ENCODE measurements at regions not wholly inside any gene's neighbourhood (a gene's known extent, or its start where the extent isn't known, plus 50 kb on each side); places are given as distances from the start of the nearest gene placed in this dataset.

GRCh38 chr4:58749206-58749605 is 1639.0 kb upstream of the IGFBP7 start:
- ATAC-seq (peak; percentile 60 to 82 (median 74)), FAIRE-seq (no peak)

GRCh38 chr4:58740897-58741296 is 1630.7 kb upstream of the IGFBP7 start:
- TF ChIP-seq, protein P1, sequence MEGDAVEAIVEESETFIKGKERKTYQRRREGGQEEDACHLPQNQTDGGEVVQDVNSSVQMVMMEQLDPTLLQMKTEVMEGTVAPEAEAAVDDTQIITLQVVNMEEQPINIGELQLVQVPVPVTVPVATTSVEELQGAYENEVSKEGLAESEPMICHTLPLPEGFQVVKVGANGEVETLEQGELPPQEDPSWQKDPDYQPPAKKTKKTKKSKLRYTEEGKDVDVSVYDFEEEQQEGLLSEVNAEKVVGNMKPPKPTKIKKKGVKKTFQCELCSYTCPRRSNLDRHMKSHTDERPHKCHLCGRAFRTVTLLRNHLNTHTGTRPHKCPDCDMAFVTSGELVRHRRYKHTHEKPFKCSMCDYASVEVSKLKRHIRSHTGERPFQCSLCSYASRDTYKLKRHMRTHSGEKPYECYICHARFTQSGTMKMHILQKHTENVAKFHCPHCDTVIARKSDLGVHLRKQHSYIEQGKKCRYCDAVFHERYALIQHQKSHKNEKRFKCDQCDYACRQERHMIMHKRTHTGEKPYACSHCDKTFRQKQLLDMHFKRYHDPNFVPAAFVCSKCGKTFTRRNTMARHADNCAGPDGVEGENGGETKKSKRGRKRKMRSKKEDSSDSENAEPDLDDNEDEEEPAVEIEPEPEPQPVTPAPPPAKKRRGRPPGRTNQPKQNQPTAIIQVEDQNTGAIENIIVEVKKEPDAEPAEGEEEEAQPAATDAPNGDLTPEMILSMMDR (IDR thresholded peaks at IDR 0.05): no peak
- intact Hi-C loops (cut with DNase I): no loop called here
- no peaks in the 10 kb centered on the region for H3K4me1 ChIP-seq
- no peak for DNase-seq
- no peaks in the 10 kb centered on the region for H3K9me3 ChIP-seq
- H3K36me3 ChIP-seq: no peaks in the 10 kb centered on the region
- H3K27me3 ChIP-seq: no peaks in the 10 kb centered on the region
- no peak overlapping the region for H3K4me3 ChIP-seq
- no peak for ATAC-seq
- no peak overlapping the region for H3K27ac ChIP-seq
- peak; percentile 82 for FAIRE-seq

More at GRCh38 chr4:58749206-58749605, 1639.0 kb upstream of the IGFBP7 start:
- no peaks in the 10 kb centered on the region for H3K27me3 ChIP-seq
- TF ChIP-seq, protein P1 (IDR thresholded peaks at IDR 0.05): no peak
- H3K9me3 ChIP-seq: no peaks in the 10 kb centered on the region
- no peak overlapping the region for H3K4me3 ChIP-seq
- no peak overlapping the region for H3K27ac ChIP-seq
- H3K4me1 ChIP-seq: no peaks in the 10 kb centered on the region
- no peaks in the 10 kb centered on the region for H3K36me3 ChIP-seq
- intact Hi-C loops (cut with DNase I): no loop called here
- DNase-seq: peak in 3 of 6 donors; percentile 3 to 26 (median 16)
- 18 to 21% methylated on average over 8 of the region's 8 CpGs for WGBS, 2 donors

GRCh38 chr4:58739275-58739674 is 1629.1 kb upstream of the IGFBP7 start:
- Histone ChIP-seq H3K9me3 (no peaks in the 10 kb centered on the region), H3K4me3 (no peak overlapping the region), H3K27ac (no peak overlapping the region), H3K27me3 (no peaks in the 10 kb centered on the region), H3K4me1 (no peaks in the 10 kb centered on the region), H3K36me3 (no peaks in the 10 kb centered on the region)
- WGBS, 2 donors: 93 to 95% methylated on average over 1 of the region's 1 CpG
- intact Hi-C loops (cut with DNase I): no loop called here
- FAIRE-seq (no peak), DNase-seq (no peak), ATAC-seq (no peak)
- TF ChIP-seq, protein P1 (IDR thresholded peaks at IDR 0.05): no peak

GRCh38 chr4:58738375-58738774 is 1628.2 kb upstream of the IGFBP7 start:
- Histone ChIP-seq H3K27me3 (no peaks in the 10 kb centered on the region), H3K4me1 (no peaks in the 10 kb centered on the region), H3K27ac (no peak overlapping the region), H3K36me3 (no peaks in the 10 kb centered on the region), H3K9me3 (no peaks in the 10 kb centered on the region), H3K4me3 (no peak overlapping the region)
- no peak for FAIRE-seq
- DNase-seq: no peak
- TF ChIP-seq, protein P1 (IDR thresholded peaks at IDR 0.05): no peak
- intact Hi-C loops (cut with DNase I): no loop called here
- no peak for ATAC-seq

GRCh38 chr4:58734030-58734674 is 1624.0 kb upstream of the IGFBP7 start:
- WGBS, 2 donors: 86 to 92% methylated on average over 1 of the region's 1 CpG
- H3K4me1 ChIP-seq: no peaks in the 10 kb centered on the region
- TF ChIP-seq, protein P1 (IDR thresholded peaks at IDR 0.05): no peak
- H3K27ac ChIP-seq: no peak overlapping the region
- no peak overlapping the region for H3K4me3 ChIP-seq
- no peaks in the 10 kb centered on the region for H3K9me3 ChIP-seq
- intact Hi-C loops (cut with DNase I): no loop called here
- no peaks in the 10 kb centered on the region for H3K36me3 ChIP-seq
- DNase-seq: no peak
- H3K27me3 ChIP-seq: no peaks in the 10 kb centered on the region
- no peak for FAIRE-seq
- no peak for ATAC-seq

All from pancreas (tissue), 10 donors.